HepG2 (cell line): ENCODE measurements at regions not wholly inside any gene's neighbourhood (a gene's known extent, or its start where the extent isn't known, plus 50 kb on each side); places are given as distances from the start of the nearest gene placed in this dataset.

Source experiments
- ATAC-seq: fragments of 200-7000 bp; cut with Tn5 transposase; 3 replicates; pipeline ENCODE4 v1.9.1; 2020; ENCODE audit warnings: mild to moderate bottlenecking, moderate library complexity
- BruUV-seq: library from RNA; stranded (reverse); fragments of 400-500 nt; replicated peaks from 2 replicates; lab custom pipeline; 2021; lab: Mats Ljungman, UMichigan
- CTCF ChIA-PET: fragments of 300-600 bp; formaldehyde crosslinking; extraction: SDS; loops from one replicate; lab custom pipeline; 2021; ENCODE audit warnings: low total read pairs, inconsistent platforms, low intra/inter-chr PET ratio; lab: Yijun Ruan, JAX
- POLR2A ChIA-PET: fragments of 350-600 bp; sonication (Branson Sonifier 250); formaldehyde crosslinking; loops from one replicate; lab custom pipeline; 2020; ENCODE audit warnings: antibody characterized with exemption, inconsistent platforms; lab: Yijun Ruan, JAX
- DNase-seq: peaks from one replicate; pipeline ENCODE4 v3.0.0-alpha.2; 2015; ENCODE audit warnings: low spot score
- FAIRE-seq: peaks from 3 replicates; lab custom pipeline; 2011; peaks lifted over from hg19 to GRCh38; lab: Jason Lieb, UNC
- H2AFZ ChIP-seq: one replicate; pipeline ENCODE4 v1.6.1; 2011; ENCODE audit warnings: low read length, inconsistent platforms
- H3K27ac ChIP-seq: fragments of 300-600 bp; 3 replicates; pipeline ENCODE4 v1.8.0; 2011; ENCODE audit warnings: mixed run types, mild to moderate bottlenecking, mixed read lengths, low read length, inconsistent platforms; ENCODE audit not compliant: insufficient read depth; ENCODE audit errors: extremely low read length
- H3K27me3 ChIP-seq, 2 experiments: fragments of 200-600 bp in 1 of 2; 2 replicates in 1 of 2; 3 replicates in 1 of 2; pipeline versions ENCODE4 v1.6.0 to v1.8.0; 2011; ENCODE audit warnings: low read length in 2 of 2, mild to moderate bottlenecking in 2 of 2, moderate library complexity in 2 of 2, inconsistent platforms in 1 of 2; ENCODE audit not compliant: insufficient read depth in 2 of 2, control insufficient read depth in 1 of 2
- H3K36me3 ChIP-seq, 2 experiments: fragments of 200-600 bp in 1 of 2; replicated peaks in 1 of 2; 2 replicates in 1 of 2; 3 replicates in 1 of 2; pipeline versions ENCODE4 v1.5.1 to v1.8.0; 2011; ENCODE audit warnings: low read length in 2 of 2, inconsistent platforms in 1 of 2; ENCODE audit not compliant: insufficient read depth in 2 of 2, control insufficient read depth in 1 of 2
- H3K4me1 ChIP-seq: 2 replicates; pipeline ENCODE4 v1.5.1; 2012; ENCODE audit warnings: low read length, inconsistent platforms; ENCODE audit not compliant: insufficient read depth
- H3K4me2 ChIP-seq: 2 replicates; pipeline ENCODE4 v1.6.0; 2011; ENCODE audit warnings: low read depth, low read length, inconsistent platforms
- H3K4me3 ChIP-seq, 3 experiments: fragments of 200-600 bp in 1 of 3; sonication (generic), shearing (Covaris generic) in 1 of 3; replicated peaks in 1 of 3; 2 replicates each; pipeline ENCODE4 v1.5.1; 2011 to 2016; ENCODE audit warnings: low read length in 3 of 3, inconsistent platforms in 2 of 3, low read depth in 2 of 3, mild to moderate bottlenecking in 2 of 3, control low read depth in 1 of 3, mixed read lengths in 1 of 3; ENCODE audit not compliant: insufficient read depth in 1 of 3
- H3K79me2 ChIP-seq: one replicate; pipeline ENCODE4 v1.6.1; 2011; ENCODE audit warnings: low read length, inconsistent platforms; ENCODE audit not compliant: insufficient read depth
- H3K9ac ChIP-seq: 2 replicates; pipeline ENCODE4 v1.6.0; 2011; ENCODE audit warnings: mild to moderate bottlenecking, low read depth, low read length, inconsistent platforms; ENCODE audit not compliant: insufficient read depth
- H3K9me3 ChIP-seq: 2 replicates; pipeline ENCODE4 v1.5.1; 2012; ENCODE audit warnings: mild to moderate bottlenecking, low read length
- H4K20me1 ChIP-seq: 2 replicates; pipeline ENCODE4 v1.6.0; 2011; ENCODE audit warnings: inconsistent platforms, mild to moderate bottlenecking, low read length, moderate library complexity; ENCODE audit not compliant: insufficient read depth
- CTCF ChIP-seq: sonication (generic); formaldehyde crosslinking; IDR thresholded peaks from 2 replicates; pipeline ENCODE4 v1.5.0; 2020; ENCODE audit warnings: mild to moderate bottlenecking, missing genetic modification reagents, moderate library complexity
- GPBP1L1 ChIP-seq: sonication (generic); formaldehyde crosslinking; IDR thresholded peaks from 2 replicates; pipeline ENCODE4 v1.5.0; 2020; ENCODE audit warnings: mild to moderate bottlenecking, missing genetic modification reagents
- HNF1B ChIP-seq: sonication (generic); formaldehyde crosslinking; IDR thresholded peaks from 2 replicates; pipeline ENCODE4 v1.5.1; 2020; ENCODE audit warnings: mild to moderate bottlenecking, moderate library complexity, missing genetic modification reagents
- RARA ChIP-seq: IDR thresholded peaks from 2 replicates; pipeline ENCODE4 v1.6.1; 2016; ENCODE audit warnings: missing genetic modification reagents, missing compliant biosample characterization
- SMC3 ChIP-seq: IDR thresholded peaks from 2 replicates; pipeline ENCODE4 v1.6.1; 2011; ENCODE audit warnings: low read length, improper control_type of control experiment
- STAG1 ChIP-seq: sonication (generic); formaldehyde crosslinking; IDR thresholded peaks from 2 replicates; pipeline ENCODE4 v1.4.0; 2020; ENCODE audit warnings: missing genetic modification reagents
- UBTF ChIP-seq: sonication (generic); formaldehyde crosslinking; IDR thresholded peaks from 2 replicates; pipeline ENCODE4 v1.4.0; 2020; ENCODE audit warnings: mild to moderate bottlenecking, missing genetic modification reagents
- ZBTB33 ChIP-seq: sonication (generic); formaldehyde crosslinking; IDR thresholded peaks from 2 replicates; pipeline ENCODE4 v1.4.0; 2020; ENCODE audit warnings: missing genetic modification reagents
- ZNF792 ChIP-seq: IDR thresholded peaks from 2 replicates; pipeline ENCODE4 v1.6.1; 2016
- ZNF883 ChIP-seq: sonication (generic); formaldehyde crosslinking; IDR thresholded peaks from 2 replicates; pipeline ENCODE4 v1.5.1; 2020; ENCODE audit warnings: mild to moderate bottlenecking, missing genetic modification reagents; ENCODE audit errors: not compliant biosample characterization
- WGBS: methylation state at CpG from one replicate; pipeline ENCODE4 v1.1.6; 2017; ENCODE audit warnings: low lambda C conversion rate; 5-methylcytosine and 5-hydroxymethylcytosine counted together
- in situ Hi-C: cut with HindIII; loops from 2 replicates; pipeline ENCODE4 v1.10.0; 2017; ENCODE audit warnings: low pct_unique_long_range_greater_than_20kb; ENCODE audit not compliant: extremely low pct_ligation_motif_present
- intact Hi-C: fragments of 100-400 bp; cut with micrococcal nuclease; formaldehyde crosslinking; loops from one replicate; pipeline ENCODE4 v1.10.0; 2022; ENCODE audit not compliant: unreplicated experiment

- TF ChIP-seq RARA, result no peak
- no peak for TF ChIP-seq ZNF792 (CRISPR knock-in tag)
Measured at GRCh38 chr2:42921721-42922120, 129.3 kb upstream of the HAAO start (continued).

GRCh38 chr2:42921147-42921520 lies 128.8 kb upstream of the HAAO start:
- Histone ChIP-seq H3K4me3 (no peak overlapping the region), H3K36me3 (no peaks in the 10 kb centered on the region), H3K79me2 (no peaks in the 10 kb centered on the region), H3K9ac (no peak overlapping the region), H3K4me2 (no peak overlapping the region), H3K4me1 (peaks cover 67% of the 10 kb centered on the region), H3K9me3 (no peaks in the 10 kb centered on the region), H3K27me3 (peaks cover 0 to 21% of the 10 kb centered on the region in 2 experiments; a peak in 2 of 5 replicates), H3K27ac (no peak overlapping the region), H2AFZ (no peak overlapping the region), H4K20me1 (no peaks in the 10 kb centered on the region)
- in situ Hi-C loops, result no loop called here
- intact Hi-C loops, result no loop called here
- FAIRE-seq (no peak), DNase-seq (no peak), ATAC-seq (0 out of 3 replicates have a peak, but pooled peaks have one; percentile 1)
- POLR2A ChIA-PET, result interaction anchor here (0.9 to 1.7 kb wide), 2 partner anchors 8 to 54 kb away, joined by 3 read pairs; no protein-coding TSS in a partner anchor
- WGBS, result 52% methylated on average over 4 of the region's 4 CpGs
- TF ChIP-seq GPBP1L1 (CRISPR knock-in tag) (no peak), STAG1 (peak; percentile 35), UBTF (CRISPR knock-in tag) (no peak), CTCF (CRISPR knock-in tag) (peak; percentile 44; the same call in 1 of the 2 replicates), ZBTB33 (CRISPR knock-in tag) (peak; percentile 58; the same call in 1 of the 2 replicates), HNF1B (0 out of 2 replicates have a peak, but pooled peaks have one; percentile 40), ZNF883 (CRISPR knock-in tag) (peak; percentile 22), SMC3 (0 out of 2 replicates have a peak, but pooled peaks have one; percentile 5)
- CTCF ChIA-PET, result no interaction called here
- BruUV-seq, result no TSS peak
